ENCODE measurements at regions not wholly inside any gene's neighbourhood (a gene's known extent, or its start where the extent isn't known, plus 50 kb on each side); places are given as distances from the start of the nearest gene placed in this dataset.

GRCh38 chr3:117285737-117286136 lies 576.2 kb downstream of the TUSC7 start:
- TF ChIP-seq, protein P1, sequence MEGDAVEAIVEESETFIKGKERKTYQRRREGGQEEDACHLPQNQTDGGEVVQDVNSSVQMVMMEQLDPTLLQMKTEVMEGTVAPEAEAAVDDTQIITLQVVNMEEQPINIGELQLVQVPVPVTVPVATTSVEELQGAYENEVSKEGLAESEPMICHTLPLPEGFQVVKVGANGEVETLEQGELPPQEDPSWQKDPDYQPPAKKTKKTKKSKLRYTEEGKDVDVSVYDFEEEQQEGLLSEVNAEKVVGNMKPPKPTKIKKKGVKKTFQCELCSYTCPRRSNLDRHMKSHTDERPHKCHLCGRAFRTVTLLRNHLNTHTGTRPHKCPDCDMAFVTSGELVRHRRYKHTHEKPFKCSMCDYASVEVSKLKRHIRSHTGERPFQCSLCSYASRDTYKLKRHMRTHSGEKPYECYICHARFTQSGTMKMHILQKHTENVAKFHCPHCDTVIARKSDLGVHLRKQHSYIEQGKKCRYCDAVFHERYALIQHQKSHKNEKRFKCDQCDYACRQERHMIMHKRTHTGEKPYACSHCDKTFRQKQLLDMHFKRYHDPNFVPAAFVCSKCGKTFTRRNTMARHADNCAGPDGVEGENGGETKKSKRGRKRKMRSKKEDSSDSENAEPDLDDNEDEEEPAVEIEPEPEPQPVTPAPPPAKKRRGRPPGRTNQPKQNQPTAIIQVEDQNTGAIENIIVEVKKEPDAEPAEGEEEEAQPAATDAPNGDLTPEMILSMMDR (IDR thresholded peaks at IDR 0.05; ENCODE audit: insufficient read depth, missing control alignments), result no peak
- DNase-seq (ENCODE audit: insufficient read length, low spot score) (no peak), FAIRE-seq (no peak)

- no peak for FAIRE-seq
- DNase-seq (ENCODE audit: insufficient read length, low spot score), result no peak
- TF ChIP-seq, protein P1 (IDR thresholded peaks at IDR 0.05; ENCODE audit: insufficient read depth, missing control alignments), result no peak
These were observed 576.9 kb downstream of the TUSC7 start for GRCh38 chr3:117286488-117286887.

DNA sequence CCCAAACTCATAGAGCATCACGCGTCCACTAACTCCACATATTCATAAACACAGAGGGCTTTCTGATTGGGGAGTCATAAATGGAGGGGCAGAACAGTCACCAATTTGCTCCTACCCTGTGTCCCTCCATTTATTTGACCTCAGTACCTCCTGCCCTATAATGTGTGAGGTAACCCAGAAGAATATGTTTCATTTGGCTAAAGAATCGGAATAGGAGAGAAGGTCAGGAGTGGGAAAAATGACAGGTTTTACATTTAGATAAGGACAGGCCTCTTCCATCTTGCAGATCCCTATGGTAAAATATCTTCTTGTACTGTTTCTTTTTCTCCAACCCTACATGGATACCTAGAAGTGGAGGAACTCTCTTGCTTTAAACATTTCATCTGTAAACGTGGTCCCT lies 578.0 kb downstream of the TUSC7 start:
- TF ChIP-seq, protein P1 (IDR thresholded peaks at IDR 0.05; ENCODE audit: insufficient read depth, missing control alignments), result no peak
- DNase-seq (ENCODE audit: insufficient read length, low spot score), result no peak
- no peak for FAIRE-seq

- TF ChIP-seq, protein P1 (IDR thresholded peaks at IDR 0.05; ENCODE audit: insufficient read depth, missing control alignments), result no peak
- FAIRE-seq, result no peak
- no peak for DNase-seq (ENCODE audit: insufficient read length, low spot score)
These were observed 581.9 kb downstream of the TUSC7 start for GRCh38 chr3:117291476-117291875.

GRCh38 chr3:117297065-117297464 lies 587.5 kb downstream of the TUSC7 start:
- DNase-seq (ENCODE audit: insufficient read length, low spot score) (no peak), FAIRE-seq (peak; percentile 55)
- TF ChIP-seq, protein P1 (IDR thresholded peaks at IDR 0.05; ENCODE audit: insufficient read depth, missing control alignments), result no peak

DNA sequence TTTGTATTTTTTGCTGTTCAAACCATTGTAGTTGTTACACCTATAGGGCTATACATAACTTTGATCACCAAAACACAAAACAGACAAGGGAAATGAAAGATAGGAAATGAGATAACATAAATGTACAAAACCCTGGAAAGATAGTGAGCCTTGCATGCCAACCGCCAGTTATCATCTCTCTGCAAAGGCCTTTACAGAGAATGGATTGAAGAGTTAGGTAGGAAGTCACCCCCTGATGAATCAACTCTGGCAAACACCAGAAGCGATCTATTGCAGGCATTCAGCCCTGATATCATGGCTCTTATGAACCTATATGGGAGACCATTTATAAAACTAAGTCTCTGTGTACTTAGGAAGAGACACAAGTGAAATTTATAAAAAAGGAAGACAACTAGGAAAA lies 588.0 kb downstream of the TUSC7 start:
- no peak for DNase-seq (ENCODE audit: insufficient read length, low spot score)
- FAIRE-seq, result no peak
- TF ChIP-seq, protein P1 (IDR thresholded peaks at IDR 0.05; ENCODE audit: insufficient read depth, missing control alignments), result no peak

- FAIRE-seq, result no peak
- no peak for DNase-seq (ENCODE audit: insufficient read length, low spot score)
- TF ChIP-seq, protein P1 (IDR thresholded peaks at IDR 0.05; ENCODE audit: insufficient read depth, missing control alignments), result no peak
These were observed 588.7 kb downstream of the TUSC7 start for GRCh38 chr3:117298273-117298672.
